Peyer's patch (tissue), 4 donors: ENCODE measurements at regions not wholly inside any gene's neighbourhood (a gene's known extent, or its start where the extent isn't known, plus 50 kb on each side); places are given as distances from the start of the nearest gene placed in this dataset.

ENCODE experiments used
- CTCF ChIP-seq, 6 experiments: fragments of 450-650 bp in 4 of 6; fragments of 200-600 bp in 2 of 6; sonication (generic) in 1 of 6; IDR thresholded peaks; one replicate each; pipeline ENCODE4 v1.5.1; 2017 to 2019; ENCODE audit warnings: antibody characterized with exemption in 6 of 6, mild to moderate bottlenecking in 3 of 6, moderate library complexity in 1 of 6
- POLR2A ChIP-seq, 2 donors: fragments of 450-650 bp; IDR thresholded peaks; one replicate each; pipeline ENCODE4 v1.5.1; 2017; ENCODE audit warnings: antibody characterized with exemption in 2 of 2, mild to moderate bottlenecking in 2 of 2, moderate library complexity in 2 of 2

GRCh38 chr6:27547157-27548075, 74.5 kb upstream of the ZNF184 start:
- TF ChIP-seq CTCF (IDR thresholded peaks at IDR 0.05) (no peak), POLR2A (IDR thresholded peaks at IDR 0.05) (no peak)
